IPS-NIHi11 (cell line): ENCODE measurements at regions not wholly inside any gene's neighbourhood (a gene's known extent, or its start where the extent isn't known, plus 50 kb on each side); places are given as distances from the start of the nearest gene placed in this dataset.
"Not testable (repeated sequence)": the region's sequence is repeated elsewhere in the genome, so short reads cannot be mapped to it uniquely, and the experiment has no call there.

Experiments used
- DNase-seq: peaks from one replicate; pipeline ENCODE4 v3.0.0; 2012; ENCODE audit warnings: mixed read lengths, low spot score

DNA sequence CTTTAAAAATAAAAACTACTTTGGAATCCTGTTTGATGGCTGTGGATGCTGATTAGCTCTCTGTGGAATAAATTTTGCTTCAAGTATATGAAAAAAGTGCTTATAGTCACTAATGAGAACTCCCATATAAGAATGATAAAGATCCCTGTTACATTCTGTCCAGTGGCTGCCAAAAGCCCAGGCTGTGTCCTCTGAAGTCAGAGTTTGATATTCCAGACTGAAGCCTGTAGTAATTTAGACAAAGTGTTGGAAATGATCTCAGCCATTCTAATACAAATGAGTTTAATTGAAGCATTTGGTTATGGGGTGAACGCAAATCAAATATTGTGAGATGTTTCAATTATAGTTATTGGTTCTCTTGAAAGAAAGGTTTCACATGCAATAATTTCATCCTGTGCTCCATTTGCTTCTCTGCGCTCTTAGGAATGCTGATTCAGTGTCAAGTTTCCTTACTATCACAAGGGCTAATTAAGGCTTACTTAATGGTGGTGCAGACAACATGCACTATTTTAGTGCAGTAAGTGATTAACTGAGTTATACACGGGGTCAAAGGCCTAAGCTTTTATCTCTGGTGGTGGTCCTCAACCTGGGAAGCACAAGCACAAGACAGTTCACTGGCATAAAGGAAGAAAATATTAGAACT lies 867.6 kb downstream of the SORCS1 start:
- no peak for DNase-seq

DNA sequence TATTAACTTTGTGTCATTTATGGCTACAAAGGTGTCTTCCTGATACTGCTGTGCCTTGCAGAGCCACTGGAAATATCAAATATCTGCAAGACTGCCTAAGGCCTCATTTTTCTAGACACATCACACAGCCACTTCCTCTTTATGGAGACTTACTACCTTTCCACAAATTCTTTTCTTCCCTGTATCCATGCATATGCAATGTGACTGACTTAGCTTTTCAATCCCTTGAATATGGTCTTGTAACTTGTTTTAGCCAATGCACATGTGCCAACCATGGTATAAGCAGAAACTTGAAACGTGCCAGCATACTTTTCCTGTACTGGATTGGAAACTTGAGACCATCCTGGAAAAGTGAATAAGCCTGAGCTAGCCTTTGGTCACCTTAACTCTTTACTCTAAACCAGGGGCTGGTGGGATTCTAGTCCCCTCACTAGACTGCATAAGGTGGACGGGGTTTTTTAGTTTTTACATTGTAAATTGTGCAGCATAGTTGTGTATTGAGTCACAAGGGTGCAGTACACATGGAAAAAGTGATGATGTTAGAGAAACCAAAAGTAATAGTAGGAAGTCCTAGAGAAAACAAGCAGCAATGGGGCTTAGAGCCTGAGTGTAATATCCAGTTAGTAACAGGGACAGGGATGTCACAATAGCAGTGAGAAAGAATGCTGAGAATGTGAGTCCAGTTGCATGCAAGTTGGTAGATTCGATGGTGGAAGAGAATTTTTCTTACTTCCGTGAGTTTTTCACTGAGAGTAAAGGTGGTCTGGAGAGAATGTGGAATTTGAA lies 879.5 kb downstream of the SORCS1 start:
- DNase-seq = no peak

DNA sequence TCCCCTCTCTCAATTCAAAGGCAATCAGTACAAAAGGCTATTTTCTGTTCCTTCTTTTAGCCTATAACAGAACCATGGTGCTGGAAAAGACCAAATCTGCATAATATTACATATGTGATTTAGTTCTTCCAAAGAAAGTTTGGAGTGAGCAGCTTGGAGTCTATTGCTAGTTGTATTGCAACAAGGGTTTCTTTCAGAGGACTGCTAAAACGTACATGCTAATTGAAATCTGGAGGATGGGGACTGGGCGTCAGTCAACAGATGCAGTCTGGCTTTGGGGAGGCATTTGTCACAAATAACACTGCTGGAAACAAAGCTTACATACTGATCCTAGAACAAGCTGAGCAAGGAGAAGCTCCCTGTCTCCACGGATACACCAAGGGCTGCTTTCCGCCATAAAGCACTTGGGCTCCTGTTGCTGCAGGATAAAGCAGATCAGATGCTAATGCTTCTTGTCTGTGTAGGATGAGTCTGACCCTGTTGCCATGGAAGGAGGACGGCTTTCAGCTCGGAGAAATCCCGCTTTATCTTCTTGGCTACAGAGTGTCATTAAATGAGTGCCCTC lies 883.5 kb downstream of the SORCS1 start:
- DNase-seq = no peak

DNA sequence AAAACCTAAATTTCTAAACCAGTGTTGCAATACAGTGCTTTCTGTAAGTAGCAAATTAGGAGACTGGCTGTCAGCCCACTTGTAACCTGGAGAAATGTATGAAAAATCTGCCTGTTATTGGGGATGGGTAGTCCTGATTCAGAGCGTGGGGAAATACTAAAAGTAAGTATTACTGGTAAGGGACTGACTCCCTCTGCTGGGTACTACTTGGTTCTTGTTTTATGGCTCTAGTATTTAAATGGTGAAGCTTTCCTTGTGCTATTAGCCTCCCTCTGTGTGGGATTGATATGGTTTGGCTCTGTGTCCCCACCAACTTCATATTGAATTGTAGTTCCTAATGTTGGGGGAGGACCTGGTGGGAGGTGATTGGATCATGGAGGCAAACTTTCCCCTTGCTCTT lies 886.1 kb downstream of the SORCS1 start:
- no peak for DNase-seq

DNA sequence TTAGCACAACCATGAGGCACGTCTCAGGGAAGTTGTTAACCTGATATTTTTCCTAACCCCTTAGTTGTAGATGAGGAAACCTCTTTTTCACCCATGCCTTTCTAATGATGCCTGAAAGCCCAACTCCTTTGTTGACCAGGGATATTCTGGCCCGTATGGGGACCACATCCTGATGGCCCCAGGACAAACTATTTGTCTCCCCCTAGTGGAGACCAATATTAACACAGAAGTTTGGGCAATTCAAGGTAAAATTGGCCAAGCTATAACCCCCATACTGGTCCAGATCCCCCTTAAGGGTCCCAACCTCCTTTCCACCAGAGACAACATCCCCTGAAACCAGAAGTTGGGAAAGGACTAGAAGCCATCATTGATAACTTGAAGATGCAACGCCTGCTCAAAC lies 893.3 kb downstream of the SORCS1 start:
- no peak for DNase-seq

DNA sequence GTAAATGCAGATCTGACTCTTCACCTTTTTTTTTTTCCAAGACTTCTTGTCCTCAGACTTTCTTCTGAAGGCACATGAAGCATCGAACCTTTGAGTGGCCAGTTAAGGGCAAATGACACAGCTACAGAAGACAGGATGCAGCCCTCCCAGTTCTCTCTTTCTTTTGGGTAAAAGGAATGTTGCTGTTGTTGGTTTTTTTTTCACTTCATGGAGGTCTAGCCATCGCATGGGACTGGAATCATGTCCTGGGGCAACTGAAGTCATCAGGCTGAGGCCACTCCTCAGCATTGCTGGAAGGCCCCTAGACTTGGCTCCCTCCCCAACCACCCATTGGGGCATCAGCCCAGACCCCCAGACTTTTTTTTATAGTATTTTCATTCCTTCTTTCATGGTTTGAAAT lies 896.5 kb downstream of the SORCS1 start:
- DNase-seq = no peak

DNA sequence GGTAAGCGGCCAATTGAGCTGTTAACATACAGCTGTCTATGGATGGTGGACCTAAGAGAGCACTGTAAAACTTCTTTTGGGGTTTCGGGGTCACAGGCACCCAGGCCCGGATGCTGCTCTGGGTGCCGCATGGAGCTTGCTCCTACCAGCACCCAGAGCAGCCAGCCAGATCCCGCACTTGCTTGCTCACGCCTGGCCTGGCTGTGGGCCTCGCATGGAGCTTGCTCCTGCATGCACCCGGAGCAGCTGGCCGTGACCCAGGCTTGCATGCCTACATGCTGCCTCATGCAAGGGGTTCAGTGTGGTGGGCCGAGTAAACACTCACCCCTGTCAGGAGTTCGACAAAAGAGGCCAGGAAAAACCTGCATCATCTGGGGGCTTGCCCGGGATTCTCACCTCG lies 896.9 kb downstream of the SORCS1 start:
- no peak for DNase-seq

DNA sequence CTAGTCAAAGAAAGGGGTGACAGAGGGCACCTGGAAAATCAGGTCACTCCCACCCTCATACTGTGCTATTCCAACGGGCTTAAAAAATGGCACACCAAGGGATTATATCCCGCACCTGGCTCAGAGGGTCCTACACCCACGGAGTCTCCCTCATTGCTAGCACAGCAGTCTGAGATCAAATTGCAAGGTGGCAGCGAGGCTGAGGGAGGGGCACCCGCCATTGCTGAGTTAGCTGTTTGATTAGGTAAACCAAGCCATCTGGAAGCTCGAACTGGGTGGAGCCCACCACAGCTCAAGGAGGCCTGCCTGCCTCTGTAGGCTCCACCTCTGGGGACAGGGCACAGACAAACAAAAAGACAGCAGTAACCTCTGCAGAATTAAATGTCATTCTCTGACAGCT lies 907.1 kb downstream of the SORCS1 start:
- not testable (repeated sequence) for DNase-seq

DNA sequence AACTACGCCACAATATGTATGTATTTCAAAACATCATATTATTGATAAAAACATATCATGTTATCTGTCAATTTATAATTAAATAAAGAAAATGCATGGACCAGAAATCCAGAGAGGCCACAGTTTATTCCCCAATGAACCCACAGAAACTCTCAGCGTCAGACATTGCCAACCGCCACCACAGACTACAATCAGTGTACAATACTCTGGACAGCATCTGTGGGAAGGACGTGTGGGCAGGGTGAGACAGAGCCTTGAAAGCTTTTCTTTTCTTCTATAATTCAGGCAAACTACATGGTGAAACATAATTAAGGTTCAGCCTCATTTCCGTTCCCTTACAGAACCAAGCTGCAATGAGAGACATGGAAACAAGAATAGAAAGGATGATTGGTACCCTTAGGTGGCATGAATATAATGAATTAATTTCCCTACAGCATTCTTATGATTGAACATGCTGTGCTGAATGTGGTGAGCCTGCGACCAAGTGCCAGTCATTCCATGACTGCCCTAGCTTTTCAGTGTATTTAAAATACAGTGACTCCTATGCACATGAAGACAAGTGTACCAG lies 909.3 kb downstream of the SORCS1 start:
- no peak for DNase-seq

DNA sequence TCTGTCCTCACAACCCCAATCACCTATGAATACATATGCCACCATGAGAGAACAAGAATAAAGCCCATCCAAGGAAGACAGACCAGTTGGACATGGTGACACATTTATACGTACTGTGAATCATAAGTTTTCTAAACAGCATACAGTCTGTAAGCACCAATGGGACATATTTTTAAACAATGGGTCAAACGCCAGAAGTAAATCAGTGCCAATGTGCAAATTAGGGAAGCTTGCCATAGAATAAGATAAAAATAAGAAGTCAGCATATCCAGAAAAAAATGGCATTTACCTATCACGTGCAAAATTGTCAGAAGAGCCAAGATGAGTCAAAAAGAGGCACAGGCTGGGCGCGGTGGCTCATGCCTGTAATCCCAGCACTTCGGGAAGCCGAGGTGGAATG lies 910.4 kb downstream of the SORCS1 start:
- no peak for DNase-seq

DNA sequence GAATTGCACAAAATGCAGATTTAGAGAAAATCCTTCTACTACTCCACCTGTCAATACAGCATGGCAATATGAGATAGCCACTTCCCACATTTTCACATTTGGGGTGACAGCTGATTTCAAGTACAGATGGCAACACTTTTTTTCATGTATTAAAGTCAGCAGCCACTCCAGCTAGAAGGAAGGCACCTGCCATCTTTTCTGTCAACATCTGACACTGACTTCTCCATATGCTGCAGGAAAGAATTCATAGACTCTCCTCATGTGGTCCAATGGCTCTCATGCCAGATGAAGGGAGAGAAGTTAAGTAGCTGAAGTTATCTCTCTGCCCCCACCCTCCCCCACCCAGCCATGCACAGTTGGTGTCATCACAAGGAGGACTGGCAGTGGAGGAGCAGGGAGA lies 912.0 kb downstream of the SORCS1 start:
- DNase-seq = no peak

DNA sequence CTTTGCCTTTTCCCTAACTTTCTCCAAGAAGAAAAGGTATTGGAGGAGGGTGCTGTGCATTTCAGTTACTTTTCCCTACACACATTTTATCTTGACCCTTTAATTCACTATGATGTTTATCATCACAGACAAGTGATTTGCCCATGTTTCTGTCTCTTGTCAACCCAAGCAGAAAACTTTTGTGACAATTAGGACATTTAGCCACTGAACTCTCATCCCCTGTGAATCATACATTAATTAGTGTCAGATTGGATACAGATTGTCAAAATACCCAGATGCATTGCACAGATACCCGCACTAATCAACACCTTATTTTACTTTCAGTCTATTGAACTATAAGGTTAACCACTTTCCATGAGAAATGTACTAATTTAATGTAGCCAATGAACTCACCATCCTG lies 912.9 kb downstream of the SORCS1 start:
- DNase-seq = no peak

DNA sequence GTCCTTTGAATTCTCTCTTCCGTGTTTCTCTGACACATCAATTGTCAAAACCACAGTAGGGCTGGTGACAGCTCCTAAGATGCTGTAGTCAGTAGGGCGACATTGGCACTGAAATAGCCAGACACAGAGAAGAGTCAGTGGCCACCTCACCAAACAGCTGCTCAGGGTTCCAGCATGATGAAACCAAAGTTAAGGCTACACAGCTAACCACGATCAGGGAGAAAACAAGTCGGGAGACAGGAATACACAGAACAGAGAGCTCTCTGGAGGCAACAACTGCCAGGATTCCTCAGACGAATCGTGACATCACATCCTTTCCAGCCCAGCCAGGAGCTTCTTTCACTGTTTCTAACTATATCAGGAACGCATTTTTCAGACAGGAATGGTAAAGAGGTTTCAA lies 922.2 kb downstream of the SORCS1 start:
- DNase-seq = no peak

DNA sequence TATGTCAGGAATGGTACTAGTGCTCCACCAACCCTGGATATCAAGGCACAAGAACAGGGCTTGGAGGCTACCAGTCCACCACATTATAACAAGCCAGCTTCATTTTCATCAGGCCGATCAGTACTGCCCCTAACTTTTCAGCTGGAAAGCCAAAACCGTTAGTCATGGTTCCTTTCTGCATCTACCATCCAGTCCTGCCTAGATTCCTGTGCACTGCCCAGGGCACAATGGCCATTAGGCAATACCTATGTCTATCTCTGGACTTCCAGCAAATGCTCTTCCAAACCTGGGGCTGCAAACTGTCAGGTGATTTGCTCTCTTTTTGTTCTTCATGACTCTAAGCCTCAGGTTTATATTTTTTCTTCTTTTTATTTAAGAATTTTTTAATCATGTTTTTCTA lies 937.7 kb downstream of the SORCS1 start:
- DNase-seq = no peak

DNA sequence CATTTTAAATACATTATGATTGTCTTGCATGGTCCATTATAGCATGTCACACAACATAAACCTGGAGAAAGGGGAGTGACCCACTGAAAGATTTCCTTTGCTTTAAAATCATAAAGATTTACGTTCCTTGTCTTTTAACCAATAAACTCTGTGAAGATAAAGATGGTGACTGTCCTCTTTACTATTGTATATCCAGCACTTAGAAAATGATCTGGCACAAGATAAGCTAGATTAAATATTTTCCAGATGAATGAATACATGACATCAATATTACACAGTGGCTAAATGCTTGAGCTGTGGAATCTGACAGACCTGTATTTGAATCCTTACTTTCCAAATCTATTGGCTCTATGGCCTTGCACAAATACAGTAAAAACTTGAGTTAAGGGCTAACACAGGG lies 938.4 kb downstream of the SORCS1 start:
- no peak for DNase-seq

DNA sequence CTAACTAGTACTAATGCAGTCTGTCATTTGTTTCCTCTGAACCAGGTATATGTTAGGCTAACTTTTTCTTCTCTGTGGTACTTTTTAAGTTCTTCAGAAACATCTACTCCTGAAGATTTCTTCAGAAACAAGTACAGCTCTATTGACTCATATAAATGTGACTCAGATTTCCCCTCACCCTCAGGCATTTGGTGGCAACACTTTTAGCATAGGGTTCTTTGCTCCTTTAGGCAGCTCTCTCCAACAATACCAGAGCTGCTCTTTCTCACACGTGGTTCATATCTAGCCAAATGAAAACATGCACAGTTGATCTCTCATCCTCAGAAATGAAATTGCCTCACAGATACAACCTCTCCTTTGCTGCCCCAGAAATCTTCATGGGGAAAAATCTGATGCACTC lies 939.8 kb downstream of the SORCS1 start:
- no peak for DNase-seq

DNA sequence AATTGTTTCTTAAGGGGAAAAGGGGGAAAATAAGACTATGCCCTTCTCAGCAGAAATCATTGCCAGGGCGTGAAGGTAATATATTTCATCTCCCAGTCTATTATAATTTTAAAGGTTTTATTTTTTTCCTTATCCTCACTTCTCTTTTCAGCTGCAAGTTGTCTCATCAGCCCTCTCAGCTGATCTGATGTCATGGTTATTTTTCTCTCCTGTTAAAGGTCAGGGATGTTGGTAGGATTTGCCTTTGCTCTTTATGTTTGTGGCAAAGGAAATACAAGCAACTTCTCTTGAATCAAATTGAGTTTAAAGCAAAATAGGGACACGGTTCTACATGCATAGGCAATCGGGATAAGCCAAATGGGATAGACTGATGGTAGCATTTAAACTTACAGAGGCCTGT lies 946.9 kb downstream of the SORCS1 start:
- no peak for DNase-seq

DNA sequence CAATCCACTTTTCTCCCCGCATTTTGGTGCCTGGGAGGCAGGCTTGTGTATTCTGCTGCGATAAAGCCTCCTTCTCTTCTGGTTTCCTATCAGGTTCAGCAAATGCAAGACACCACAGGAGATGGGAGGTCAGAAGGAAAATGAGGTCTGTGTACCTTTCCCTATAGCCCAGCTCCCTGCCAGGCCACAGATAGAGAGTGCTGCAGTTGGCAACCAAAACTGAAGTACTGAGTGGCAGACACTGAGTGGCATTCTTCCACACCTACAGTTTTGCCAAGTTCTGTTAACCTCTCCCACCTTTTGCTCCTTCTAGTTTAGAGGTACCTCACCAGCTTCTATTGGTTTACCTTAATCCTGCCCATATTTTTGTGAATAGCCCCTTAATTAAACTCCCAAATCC lies 948.4 kb downstream of the SORCS1 start:
- DNase-seq = no peak

DNA sequence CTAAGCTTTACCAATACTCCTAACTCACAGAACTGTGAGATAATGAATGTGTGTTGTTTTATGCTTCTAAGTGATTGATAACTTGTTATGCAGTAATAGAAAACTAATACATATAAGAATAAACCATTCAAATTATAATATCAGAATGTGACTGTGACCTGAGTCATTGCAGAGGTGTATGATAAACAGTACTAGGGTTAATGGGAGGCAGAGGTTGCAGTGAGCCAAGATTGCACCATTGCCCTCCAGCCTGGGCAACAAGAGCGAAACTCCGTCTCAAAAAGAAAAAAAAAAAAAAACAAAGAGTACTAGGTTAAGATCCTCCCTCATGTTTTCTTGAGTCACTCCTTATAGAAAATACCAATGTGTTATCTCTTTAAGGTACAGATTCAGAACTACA lies 950.3 kb downstream of the SORCS1 start:
- no peak for DNase-seq

DNA sequence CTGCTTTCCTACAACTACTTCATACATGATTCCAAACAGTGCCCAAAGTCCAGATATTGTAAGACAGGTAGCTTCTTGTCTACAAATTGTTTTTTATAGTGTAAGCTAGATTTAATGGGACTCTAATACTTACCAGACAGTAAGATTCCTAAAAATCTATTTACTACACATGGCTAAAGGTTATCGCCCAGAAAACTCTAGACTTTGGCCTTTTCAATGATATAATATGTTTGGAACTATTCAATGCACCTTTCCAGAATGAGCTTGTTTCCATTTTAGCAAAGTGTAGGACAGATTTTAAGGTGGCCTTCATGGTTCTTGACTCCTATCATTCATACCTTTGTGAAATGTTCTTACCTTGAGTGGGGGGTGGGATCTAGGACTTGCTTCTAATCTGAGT lies 951.0 kb downstream of the SORCS1 start:
- no peak for DNase-seq

DNA sequence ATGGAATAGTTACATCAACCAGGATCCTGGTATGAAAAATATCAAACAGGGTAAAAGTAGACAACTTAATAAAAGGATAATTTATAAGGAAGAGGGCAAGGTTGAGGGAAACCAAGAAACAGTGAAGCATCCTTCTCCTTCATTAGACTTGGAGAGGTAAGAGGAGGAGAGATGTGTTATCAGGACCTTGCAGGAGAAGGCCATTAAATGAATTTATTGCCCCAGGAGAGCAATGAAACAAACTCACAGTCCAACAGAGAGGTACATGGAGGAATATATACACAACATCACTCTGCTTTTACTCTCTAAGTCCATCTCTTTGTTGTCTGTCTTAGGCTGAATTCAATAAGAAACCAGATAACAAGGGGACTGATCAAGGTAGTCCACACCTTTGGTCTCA lies 966.2 kb downstream of the SORCS1 start:
- no peak for DNase-seq

DNA sequence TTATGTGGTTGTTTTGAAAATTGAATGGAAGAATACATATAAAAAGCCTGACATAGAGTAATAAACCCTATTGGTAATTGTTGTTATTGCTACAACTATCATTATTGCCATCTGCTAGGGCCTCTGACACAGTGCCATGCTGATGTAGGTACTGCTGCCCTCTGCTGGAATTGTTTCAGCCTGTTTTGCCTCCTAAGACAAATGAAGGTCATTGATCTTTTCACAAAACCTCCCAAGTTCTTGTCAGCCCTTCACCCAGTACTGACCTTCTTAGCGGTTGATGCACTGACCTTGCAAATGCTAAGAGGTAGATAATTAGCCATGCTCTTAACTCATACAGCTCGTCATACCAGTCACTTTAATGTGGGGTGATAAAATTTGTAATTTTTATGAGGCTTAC lies 975.2 kb downstream of the SORCS1 start:
- peak; percentile 66 for DNase-seq

DNA sequence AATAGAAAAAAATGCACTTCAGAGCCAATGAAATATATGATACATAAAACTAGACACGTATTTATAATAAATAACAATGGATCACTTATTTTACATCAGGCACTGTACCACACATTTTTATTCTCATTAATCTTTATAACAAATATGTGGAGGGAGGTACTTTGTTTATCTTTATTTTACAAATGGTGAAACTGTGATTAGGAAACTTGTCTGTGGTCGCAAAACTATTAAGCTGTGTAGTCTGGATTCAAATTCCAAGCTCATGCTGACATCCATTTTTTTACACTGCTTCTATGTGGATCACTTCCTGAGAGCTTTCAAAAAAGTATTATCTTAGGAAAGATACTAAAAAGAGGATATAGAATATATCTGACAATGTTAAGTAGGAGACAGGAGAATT lies 978.6 kb downstream of the SORCS1 start:
- no peak for DNase-seq
